SH-SY5Y (cell line): ENCODE measurements at regions not wholly inside any gene's neighbourhood (a gene's known extent, or its start where the extent isn't known, plus 50 kb on each side); places are given as distances from the start of the nearest gene placed in this dataset.

ENCODE experiments used
- GATA2 ChIP-seq: IDR thresholded peaks from 2 replicates; pipeline ENCODE4 v1.6.1; 2011; ENCODE audit warnings: mild to moderate bottlenecking, low read depth, low read length
- GATA3 ChIP-seq: IDR thresholded peaks from 2 replicates; pipeline ENCODE4 v1.6.1; 2011; ENCODE audit warnings: low read depth, mild to moderate bottlenecking, low read length, moderate library complexity

- no peak for TF ChIP-seq GATA2
- no peak for TF ChIP-seq GATA3
Measured at GRCh38 chr7:121739465-121739864, 133.5 kb upstream of the PTPRZ1 start.
